Mucosa of rectum (tissue), 2 donors: ENCODE measurements at regions not wholly inside any gene's neighbourhood (a gene's known extent, or its start where the extent isn't known, plus 50 kb on each side); places are given as distances from the start of the nearest gene placed in this dataset.

ENCODE experiments used
- H3K27ac ChIP-seq, 2 donors: one replicate each; pipeline ENCODE4 v1.7.0; 2013; ENCODE audit warnings: inconsistent platforms in 2 of 2, low read depth in 2 of 2, low read length in 2 of 2
- H3K27me3 ChIP-seq, 2 donors: one replicate each; pipeline ENCODE4 v1.7.0; 2013; ENCODE audit warnings: low read length in 2 of 2; ENCODE audit not compliant: control insufficient read depth in 2 of 2, insufficient read depth in 2 of 2
- H3K36me3 ChIP-seq, 2 donors: one replicate each; pipeline ENCODE4 v1.7.0; 2013; ENCODE audit warnings: low read length in 2 of 2; ENCODE audit not compliant: control insufficient read depth in 2 of 2, insufficient read depth in 2 of 2
- H3K4me1 ChIP-seq, 2 donors: one replicate each; pipeline ENCODE4 v1.7.0; 2013; ENCODE audit warnings: low read length in 2 of 2, mild to moderate bottlenecking in 1 of 2; ENCODE audit not compliant: control insufficient read depth in 2 of 2, insufficient read depth in 2 of 2
- H3K4me3 ChIP-seq, 2 donors: one replicate each; pipeline ENCODE4 v1.7.0; 2013; ENCODE audit warnings: low read length in 2 of 2
- H3K9ac ChIP-seq, 2 donors: one replicate each; pipeline ENCODE4 v1.7.0; 2013; ENCODE audit warnings: low read length in 2 of 2, low read depth in 1 of 2, mild to moderate bottlenecking in 1 of 2
- H3K9me3 ChIP-seq, 2 donors: one replicate each; pipeline ENCODE4 v1.7.0; 2013; ENCODE audit warnings: low read length in 2 of 2; ENCODE audit not compliant: control insufficient read depth in 2 of 2
- donor health status: healthy.
- donor health status: Normal muscosa, but diverticular disease.

- no peaks in the 10 kb centered on the region for H3K4me1 ChIP-seq
- H3K9me3 ChIP-seq: no peaks in the 10 kb centered on the region
- no peaks in the 10 kb centered on the region for H3K27me3 ChIP-seq
- no peaks in the 10 kb centered on the region for H3K36me3 ChIP-seq
- H3K27ac ChIP-seq: no peak overlapping the region
- H3K9ac ChIP-seq: no peak overlapping the region
- no peak overlapping the region for H3K4me3 ChIP-seq
These were observed 358.0 kb downstream of the WDR72 start for GRCh38 chr15:53401503-53401902.

DNA sequence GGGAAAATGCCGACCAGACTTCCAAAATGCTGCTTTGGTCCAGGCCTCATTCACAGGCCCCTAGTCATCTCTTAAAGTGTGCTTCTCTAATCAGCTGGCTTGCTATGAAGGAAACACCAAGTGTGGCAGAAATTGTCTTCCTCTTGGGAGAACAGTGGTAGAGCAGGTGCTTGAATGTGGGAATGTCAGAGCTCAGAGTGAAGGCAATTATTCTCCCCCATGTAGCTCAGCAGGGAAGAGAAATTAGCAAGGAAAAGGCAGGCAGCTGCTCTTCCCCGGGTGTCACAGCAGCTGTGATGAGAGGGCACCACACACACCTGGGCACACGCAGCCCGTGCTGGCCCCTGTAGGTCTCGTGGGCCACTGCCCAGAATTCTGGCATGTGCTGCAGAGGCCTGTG, 358.5 kb downstream of the WDR72 start:
- Histone ChIP-seq H3K36me3 (no peaks in the 10 kb centered on the region), H3K27ac (no peak overlapping the region), H3K27me3 (no peaks in the 10 kb centered on the region), H3K9me3 (no peaks in the 10 kb centered on the region), H3K4me1 (no peaks in the 10 kb centered on the region), H3K4me3 (no peak overlapping the region), H3K9ac (no peak overlapping the region)

GRCh38 chr15:53397041-53397616, 362.3 kb downstream of the WDR72 start:
- Histone ChIP-seq H3K36me3 (no peaks in the 10 kb centered on the region), H3K9ac (no peak overlapping the region), H3K4me1 (no peaks in the 10 kb centered on the region), H3K27me3 (no peaks in the 10 kb centered on the region), H3K27ac (no peak overlapping the region), H3K4me3 (no peak overlapping the region), H3K9me3 (no peaks in the 10 kb centered on the region)

DNA sequence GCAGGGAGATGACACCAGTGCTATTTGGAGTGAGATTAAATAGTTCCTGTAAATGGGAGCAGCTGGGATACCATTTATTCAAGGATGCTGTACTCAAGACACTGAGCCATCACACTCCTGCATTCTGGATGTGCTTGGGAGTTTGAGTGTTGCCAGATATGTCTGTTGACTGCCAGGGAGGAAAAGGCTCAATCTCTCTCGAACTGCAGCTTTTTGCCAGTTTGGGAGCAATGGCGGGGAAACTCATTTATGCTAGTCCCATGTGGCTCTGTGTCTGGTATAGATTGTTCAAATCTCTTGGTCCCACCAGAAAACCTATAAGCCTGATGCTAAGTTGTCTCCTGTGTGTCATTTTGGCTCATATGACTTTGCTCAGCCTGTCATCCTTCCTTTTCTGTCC, 363.6 kb downstream of the WDR72 start:
- Histone ChIP-seq H3K36me3 (no peaks in the 10 kb centered on the region), H3K9me3 (no peaks in the 10 kb centered on the region), H3K9ac (no peak overlapping the region), H3K27me3 (no peaks in the 10 kb centered on the region), H3K4me1 (no peaks in the 10 kb centered on the region), H3K27ac (no peak overlapping the region), H3K4me3 (no peak overlapping the region)

DNA sequence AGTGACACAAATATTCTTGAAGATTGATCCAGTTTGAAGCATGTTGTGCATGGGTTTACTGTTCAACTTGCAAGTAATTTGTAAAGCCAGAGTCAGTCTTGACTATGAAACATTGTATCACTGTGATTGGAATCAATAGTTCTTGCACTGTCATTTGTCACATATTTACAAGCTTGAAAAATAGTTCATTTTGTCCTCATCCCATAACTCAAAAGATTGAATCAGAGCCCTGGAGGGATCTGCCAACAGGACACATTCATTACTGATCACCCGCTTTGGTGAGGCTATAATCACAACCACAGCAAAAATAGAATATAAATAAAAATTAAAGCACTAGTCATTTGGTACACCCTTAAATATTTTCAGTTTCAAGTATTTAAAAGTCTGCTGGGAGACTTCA, 368.9 kb downstream of the WDR72 start:
- Histone ChIP-seq H3K27me3 (no peaks in the 10 kb centered on the region), H3K27ac (no peak overlapping the region), H3K9me3 (no peaks in the 10 kb centered on the region), H3K4me1 (no peaks in the 10 kb centered on the region), H3K36me3 (no peaks in the 10 kb centered on the region), H3K4me3 (no peak overlapping the region), H3K9ac (no peak overlapping the region)

GRCh38 chr15:53389271-53390037, 370.0 kb downstream of the WDR72 start:
- Histone ChIP-seq H3K9me3 (no peaks in the 10 kb centered on the region), H3K36me3 (no peaks in the 10 kb centered on the region), H3K4me3 (no peak overlapping the region), H3K27ac (no peak overlapping the region), H3K27me3 (no peaks in the 10 kb centered on the region), H3K9ac (no peak overlapping the region), H3K4me1 (no peaks in the 10 kb centered on the region)

DNA sequence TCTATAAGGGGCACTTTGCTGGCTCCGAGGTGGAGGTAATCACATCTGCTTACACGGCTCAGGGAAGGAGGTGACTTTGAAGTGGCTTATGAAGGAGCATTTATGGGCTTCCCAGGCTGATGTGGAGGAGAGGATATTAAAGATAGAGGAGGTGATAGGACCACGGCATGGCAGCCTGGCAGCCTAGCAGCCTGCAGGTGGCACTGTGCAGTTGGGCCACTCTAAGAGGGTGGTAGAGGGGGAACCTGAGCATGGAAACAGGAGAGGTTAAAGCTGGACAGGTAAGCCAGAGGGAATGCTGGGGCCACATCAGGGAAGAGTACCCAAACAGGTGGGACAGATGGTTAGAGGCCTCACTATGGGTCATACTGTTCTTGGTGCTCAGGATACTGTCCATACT, 375.0 kb downstream of the WDR72 start:
- H3K4me3 ChIP-seq: no peak overlapping the region
- H3K9ac ChIP-seq: no peak overlapping the region
- no peaks in the 10 kb centered on the region for H3K27me3 ChIP-seq
- no peaks in the 10 kb centered on the region for H3K4me1 ChIP-seq
- no peaks in the 10 kb centered on the region for H3K9me3 ChIP-seq
- H3K36me3 ChIP-seq: no peaks in the 10 kb centered on the region
- no peak overlapping the region for H3K27ac ChIP-seq

GRCh38 chr15:53378096-53378800, 381.2 kb downstream of the WDR72 start:
- H3K4me1 ChIP-seq: no peaks in the 10 kb centered on the region
- no peak overlapping the region for H3K4me3 ChIP-seq
- H3K9ac ChIP-seq: no peak overlapping the region
- no peaks in the 10 kb centered on the region for H3K9me3 ChIP-seq
- H3K27me3 ChIP-seq: no peaks in the 10 kb centered on the region
- H3K27ac ChIP-seq: no peak overlapping the region
- H3K36me3 ChIP-seq: no peaks in the 10 kb centered on the region

DNA sequence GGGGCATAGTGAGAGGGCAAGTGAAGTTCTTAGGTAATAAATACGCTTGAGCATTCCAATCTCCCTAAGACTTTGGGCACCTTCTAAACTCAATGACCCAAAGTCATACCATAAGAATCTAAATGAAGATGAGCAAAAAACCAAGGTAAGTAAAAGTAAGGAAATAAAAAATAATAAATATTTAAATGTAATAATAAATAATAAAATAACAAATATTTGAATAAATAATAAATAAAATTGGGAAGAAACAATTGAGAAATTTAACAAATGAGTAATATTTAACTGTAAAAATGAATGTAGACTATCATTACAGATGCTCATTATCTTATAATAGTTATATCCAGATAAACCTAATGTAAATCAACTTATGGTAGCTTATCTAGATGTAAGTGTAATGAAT, 391.7 kb downstream of the WDR72 start:
- Histone ChIP-seq H3K9me3 (no peaks in the 10 kb centered on the region), H3K27me3 (no peaks in the 10 kb centered on the region), H3K4me3 (no peak overlapping the region), H3K9ac (no peak overlapping the region), H3K36me3 (no peaks in the 10 kb centered on the region), H3K4me1 (no peaks in the 10 kb centered on the region), H3K27ac (no peak overlapping the region)

DNA sequence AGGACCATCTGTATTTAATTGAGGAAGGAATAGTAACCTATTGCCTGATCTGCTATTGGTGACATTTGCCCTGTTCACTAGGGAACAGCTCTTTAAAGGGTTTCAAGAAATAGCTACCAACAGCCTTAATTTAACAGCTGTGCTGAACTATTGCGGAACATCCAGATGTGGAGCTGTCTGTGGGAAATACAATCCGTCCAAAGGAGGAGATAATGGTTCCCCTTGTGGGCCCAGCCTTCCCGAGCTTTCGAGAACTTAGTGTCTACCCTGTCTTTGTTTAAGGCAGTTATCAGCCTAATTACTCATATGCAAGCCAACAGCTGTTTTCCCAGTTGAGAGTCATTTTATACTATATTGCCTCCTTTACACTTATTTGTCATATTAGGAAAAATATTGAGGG, 398.6 kb downstream of the WDR72 start:
- no peak overlapping the region for H3K9ac ChIP-seq
- H3K9me3 ChIP-seq: no peaks in the 10 kb centered on the region
- no peak overlapping the region for H3K4me3 ChIP-seq
- no peaks in the 10 kb centered on the region for H3K27me3 ChIP-seq
- H3K4me1 ChIP-seq: no peaks in the 10 kb centered on the region
- no peaks in the 10 kb centered on the region for H3K36me3 ChIP-seq
- no peak overlapping the region for H3K27ac ChIP-seq
